Esophagus squamous epithelium (tissue), 5 donors: ENCODE measurements at regions not wholly inside any gene's neighbourhood (a gene's known extent, or its start where the extent isn't known, plus 50 kb on each side); places are given as distances from the start of the nearest gene placed in this dataset.

Experiments
- DNase-seq: peaks from one replicate; lab custom pipeline; 2025; lab: John Stamatoyannopoulos, UW
- H3K27ac ChIP-seq, 4 donors: fragments of 200-600 bp; sonication (generic); one replicate each; pipeline ENCODE4 v1.5.1; 2016 to 2019; ENCODE audit warnings: mild to moderate bottlenecking in 1 of 4
- H3K27me3 ChIP-seq, 4 donors: fragments of 200-600 bp; sonication (generic); 1 replicate in 3 of 4; 2 replicates in 1 of 4; pipeline versions ENCODE4 v1.5.1 to v1.6.0; 2017 to 2021; ENCODE audit warnings: antibody characterized with exemption in 1 of 4
- H3K36me3 ChIP-seq, 3 donors: fragments of 200-600 bp; sonication (generic); one replicate each; pipeline ENCODE4 v1.5.1; 2016 to 2019
- H3K4me1 ChIP-seq, 3 donors: fragments of 200-600 bp; sonication (generic); one replicate each; pipeline ENCODE4 v1.5.1; 2017 to 2019
- H3K4me3 ChIP-seq, 4 donors: fragments of 200-600 bp; sonication (generic); 1 replicate in 3 of 4; 2 replicates in 1 of 4; pipeline ENCODE4 v1.5.1; 2016 to 2019; ENCODE audit warnings: mild to moderate bottlenecking in 2 of 4, moderate library complexity in 1 of 4
- H3K9me3 ChIP-seq, 3 donors: fragments of 200-600 bp; sonication (generic); one replicate each; pipeline ENCODE4 v1.5.1; 2016 to 2019
- CTCF ChIP-seq, 6 experiments: fragments of 450-650 bp in 4 of 6; fragments of 200-600 bp in 2 of 6; sonication (generic) in 2 of 6; IDR thresholded peaks; one replicate each; pipeline ENCODE4 v1.5.1; 2016 to 2019; ENCODE audit warnings: antibody characterized with exemption in 6 of 6, mild to moderate bottlenecking in 4 of 6, moderate library complexity in 4 of 6
- POLR2A ChIP-seq, 4 donors: fragments of 450-650 bp; IDR thresholded peaks; one replicate each; pipeline ENCODE4 v1.6.1; 2017; ENCODE audit warnings: antibody characterized with exemption in 4 of 4, mild to moderate bottlenecking in 4 of 4, moderate library complexity in 3 of 4
- WGBS, 2 donors: methylation state at CpG; one replicate each; pipeline ENCODE4 v1.1.5; 2018; 5-methylcytosine and 5-hydroxymethylcytosine counted together
- intact Hi-C: fragments of 100-400 bp; cut with DNase I; formaldehyde crosslinking; loops from one replicate; pipeline ENCODE4 v1.15.0; 2022
- donor health status: DM: yes; HTN: yes; CAD: no.

GRCh38 chr2:12402440-12403139, 314.1 kb upstream of the TRIB2 start:
- no peaks in the 10 kb centered on the region for H3K9me3 ChIP-seq
- H3K27ac ChIP-seq: no peak overlapping the region
- H3K36me3 ChIP-seq: no peaks in the 10 kb centered on the region
- no peak for TF ChIP-seq POLR2A (IDR thresholded peaks at IDR 0.05)
- TF ChIP-seq CTCF (IDR thresholded peaks at IDR 0.05): no peak
- no peak for DNase-seq
- H3K4me1 ChIP-seq: no peaks in the 10 kb centered on the region
- H3K27me3 ChIP-seq: peaks cover 0 to 7% (median 0%) of the 10 kb centered on the region in 4 donors
- WGBS, 2 donors: 86 to 87% methylated on average over 3 of the region's 5 CpGs
- intact Hi-C loops: no loop called here
- no peak overlapping the region for H3K4me3 ChIP-seq

- Histone ChIP-seq H3K36me3 (no peaks in the 10 kb centered on the region), H3K4me1 (no peaks in the 10 kb centered on the region), H3K27me3 (peaks cover 0 to 7% (median 0%) of the 10 kb centered on the region in 4 donors), H3K4me3 (no peak overlapping the region), H3K27ac (no peak overlapping the region), H3K9me3 (no peaks in the 10 kb centered on the region)
- no peak for TF ChIP-seq POLR2A (IDR thresholded peaks at IDR 0.05)
- no peak for TF ChIP-seq CTCF (IDR thresholded peaks at IDR 0.05)
- intact Hi-C loops: no loop called here
- DNase-seq: no peak
Measured at GRCh38 chr2:12404497-12404896, 312.2 kb upstream of the TRIB2 start.

- H3K27me3 ChIP-seq: no peaks in the 10 kb centered on the region
- intact Hi-C loops: no loop called here
- H3K36me3 ChIP-seq: no peaks in the 10 kb centered on the region
- TF ChIP-seq POLR2A (IDR thresholded peaks at IDR 0.05) (no peak), CTCF (IDR thresholded peaks at IDR 0.05) (no peak)
- no peak overlapping the region for H3K4me3 ChIP-seq
- DNase-seq: no peak
- 89 to 93% methylated on average over 5 of the region's 5 CpGs for WGBS, 2 donors
- H3K9me3 ChIP-seq: peaks cover 0 to 3% (median 0%) of the 10 kb centered on the region in 3 donors
- no peaks in the 10 kb centered on the region for H3K4me1 ChIP-seq
- H3K27ac ChIP-seq: no peak overlapping the region
Measured at GRCh38 chr2:12407160-12407559, 309.6 kb upstream of the TRIB2 start.

GRCh38 chr2:12412898-12413305, 303.8 kb upstream of the TRIB2 start:
- no peak for DNase-seq
- Histone ChIP-seq H3K27ac (no peak overlapping the region), H3K9me3 (peaks cover 0 to 3% (median 0%) of the 10 kb centered on the region in 3 donors), H3K4me3 (no peak overlapping the region), H3K4me1 (peaks cover 0 to 4% (median 0%) of the 10 kb centered on the region in 3 donors), H3K27me3 (no peaks in the 10 kb centered on the region), H3K36me3 (no peaks in the 10 kb centered on the region)
- TF ChIP-seq CTCF (IDR thresholded peaks at IDR 0.05): no peak
- no peak for TF ChIP-seq POLR2A (IDR thresholded peaks at IDR 0.05)
- intact Hi-C loops: no loop called here
- 60 to 74% methylated on average over 1 to 3 of the region's 3 CpGs for WGBS, 2 donors

- TF ChIP-seq POLR2A (IDR thresholded peaks at IDR 0.05): no peak
- TF ChIP-seq CTCF (IDR thresholded peaks at IDR 0.05): no peak
- Histone ChIP-seq H3K4me3 (no peak overlapping the region), H3K27ac (no peak overlapping the region), H3K4me1 (peaks cover 0 to 4% (median 0%) of the 10 kb centered on the region in 3 donors), H3K27me3 (no peaks in the 10 kb centered on the region), H3K36me3 (no peaks in the 10 kb centered on the region), H3K9me3 (peaks cover 0 to 3% (median 0%) of the 10 kb centered on the region in 3 donors)
- no peak for DNase-seq
- intact Hi-C loops: no loop called here
- 87 to 98% methylated on average over 3 of the region's 3 CpGs for WGBS, 2 donors
Measured at GRCh38 chr2:12415536-12415935, 301.2 kb upstream of the TRIB2 start.
